K562 (cell line): ENCODE measurements at regions not wholly inside any gene's neighbourhood (a gene's known extent, or its start where the extent isn't known, plus 50 kb on each side); places are given as distances from the start of the nearest gene placed in this dataset.
"Not testable (repeated sequence)": the region's sequence is repeated elsewhere in the genome, so short reads cannot be mapped to it uniquely, and the experiment has no call there.

Experiments used
- ATAC-seq: fragments of 200-7000 bp; cut with Tn5 transposase; 3 replicates; pipeline ENCODE4 v1.9.1; 2020; ENCODE audit warnings: moderate library complexity
- BruUV-seq: library from RNA; stranded (reverse); fragments of 400-500 nt; replicated peaks from 2 replicates; lab custom pipeline; 2021; lab: Mats Ljungman, UMichigan
- CTCF ChIA-PET: fragments of 300-600 bp; formaldehyde crosslinking; extraction: SDS; loops from one replicate; lab custom pipeline; 2021; ENCODE audit warnings: low intra/inter-chr PET ratio; lab: Yijun Ruan, JAX
- POLR2A ChIA-PET: fragments of 300-600, 350-650 bp; sonication (Branson Sonifier 250); formaldehyde crosslinking; extraction: SDS; loops from one replicate; lab custom pipeline; 2021; ENCODE audit warnings: antibody characterized with exemption, inconsistent platforms; lab: Yijun Ruan, JAX
- DNase-seq, 4 experiments: peaks; one replicate each; pipeline versions ENCODE4 v3.0.0 to v3.0.0-alpha.2; 2011 to 2018; ENCODE audit warnings: low spot score in 3 of 4, mixed read lengths in 3 of 4; ENCODE audit errors: extremely low read depth in 1 of 4
- FAIRE-seq: peaks from 2 replicates; lab custom pipeline; 2011; peaks lifted over from hg19 to GRCh38; lab: Jason Lieb, UNC
- H2AFZ ChIP-seq: 2 replicates; pipeline ENCODE4 v1.6.0; 2011; ENCODE audit warnings: low read depth, low read length, control low read depth, inconsistent platforms
- H3K27ac ChIP-seq: fragments of 200-600 bp; 3 replicates; pipeline ENCODE4 v1.8.0; 2011; ENCODE audit warnings: low read depth, mild to moderate bottlenecking, control low read depth, inconsistent platforms, low read length, moderate library complexity, mixed read lengths; ENCODE audit errors: extremely low read depth
- H3K27me3 ChIP-seq, 2 experiments: fragments of 300-600 bp in 1 of 2; 2 replicates in 1 of 2; 3 replicates in 1 of 2; pipeline versions ENCODE4 v1.6.0 to v1.8.0; 2011; ENCODE audit warnings: inconsistent platforms in 2 of 2, low read length in 2 of 2, mild to moderate bottlenecking in 1 of 2, mixed read lengths in 1 of 2, moderate library complexity in 1 of 2; ENCODE audit not compliant: control insufficient read depth in 2 of 2, insufficient read depth in 2 of 2
- H3K36me3 ChIP-seq: fragments of 300-600 bp; 3 replicates; pipeline ENCODE4 v1.8.0; 2011; ENCODE audit warnings: mild to moderate bottlenecking, low read length, inconsistent platforms; ENCODE audit not compliant: control insufficient read depth, insufficient read depth
- H3K4me1 ChIP-seq, 2 experiments: fragments of 200-600 bp in 1 of 2; replicated peaks in 1 of 2; 2 replicates in 1 of 2; 3 replicates in 1 of 2; pipeline versions ENCODE4 v1.5.1 to v1.8.0; 2011; ENCODE audit warnings: inconsistent platforms in 2 of 2, low read length in 2 of 2, mild to moderate bottlenecking in 1 of 2, mixed read lengths in 1 of 2, moderate library complexity in 1 of 2; ENCODE audit not compliant: control insufficient read depth in 2 of 2, insufficient read depth in 2 of 2
- H3K4me2 ChIP-seq: 2 replicates; pipeline ENCODE4 v1.6.1; 2011; ENCODE audit warnings: low read length, control low read depth, inconsistent platforms, mixed read lengths; ENCODE audit not compliant: insufficient read depth
- H3K4me3 ChIP-seq: fragments of 200-600 bp; sonication (generic), shearing (Covaris generic); 2 replicates; pipeline ENCODE4 v1.5.1; 2016; ENCODE audit warnings: control low read depth, inconsistent platforms
- H3K79me2 ChIP-seq: fragments of 200-600 bp; 3 replicates; pipeline ENCODE4 v1.8.0; 2011; ENCODE audit warnings: low read length, inconsistent platforms; ENCODE audit not compliant: control insufficient read depth, insufficient read depth
- H3K9ac ChIP-seq, 2 experiments: 2 replicates each; pipeline versions ENCODE4 v1.6.0 to v1.6.1; 2011; ENCODE audit warnings: low read depth in 2 of 2, low read length in 2 of 2, control low read depth in 1 of 2, inconsistent platforms in 1 of 2, mild to moderate bottlenecking in 1 of 2, mixed read lengths in 1 of 2; ENCODE audit not compliant: insufficient read depth in 1 of 2
- H3K9me1 ChIP-seq: one replicate; pipeline ENCODE4 v1.6.0; 2011; ENCODE audit warnings: inconsistent platforms, mild to moderate bottlenecking, low read length, moderate library complexity; ENCODE audit not compliant: control insufficient read depth, insufficient read depth
- H3K9me3 ChIP-seq: replicated peaks from 2 replicates; pipeline ENCODE4 v1.5.1; 2011; ENCODE audit warnings: low read depth, low read length, inconsistent platforms; ENCODE audit not compliant: control insufficient read depth, insufficient read depth
- H4K20me1 ChIP-seq: replicated peaks from 2 replicates; pipeline ENCODE4 v1.6.1; 2011; ENCODE audit warnings: low read length, inconsistent platforms, mixed read lengths; ENCODE audit not compliant: control insufficient read depth, insufficient read depth
- UBTF ChIP-seq, 2 experiments: IDR thresholded peaks; 2 replicates each; pipeline ENCODE4 v1.6.1; 2012; ENCODE audit warnings: improper control_type of control experiment in 2 of 2, low read depth in 2 of 2, low read length in 2 of 2, borderline replicate concordance in 1 of 2
- ZBED1 ChIP-seq: IDR thresholded peaks from 2 replicates; pipeline ENCODE4 v1.6.1; 2014
- WGBS: fragments of 100-300 bp; shearing (Covaris generic); methylation state at CpG from one replicate; pipeline ENCODE4 v1.1.6; 2016; ENCODE audit warnings: low coverage, mixed read lengths; ENCODE audit not compliant: insufficient coverage; ENCODE audit errors: missing lambda C conversion rate; 5-methylcytosine and 5-hydroxymethylcytosine counted together
- in situ Hi-C: fragments of 300-500 bp; cut with MboI; formaldehyde crosslinking; loops from 4 replicates; pipeline ENCODE4 v1.15.0; 2018; ENCODE audit warnings: inconsistent platforms, mixed read lengths
- intact Hi-C: fragments of 100-400 bp; cut with micrococcal nuclease; formaldehyde crosslinking; loops from 2 replicates; pipeline ENCODE4 v1.14.2; 2022

GRCh38 chr10:121138918-121139317 lies 287.8 kb downstream of the WDR11 start (continued):
- no peak for TF ChIP-seq UBTF (IDR thresholded peaks at IDR 0.05; ENCODE audit: borderline replicate concordance in 1 of 2, low read depth in 2 of 2, low read length in 2 of 2)
- TF ChIP-seq ZBED1: no peak

- 0% methylated on average over 2 of the region's 2 CpGs for WGBS
- in situ Hi-C loops, H3K4me1 ChIP-seq, H3K4me2 ChIP-seq, FAIRE-seq, H2AFZ ChIP-seq, H3K79me2 ChIP-seq, CTCF ChIA-PET, H3K9me1 ChIP-seq, H3K27me3 ChIP-seq, H3K36me3 ChIP-seq, intact Hi-C loops, H3K9ac ChIP-seq, BruUV-seq, H3K27ac ChIP-seq, H3K9me3 ChIP-seq, H3K4me3 ChIP-seq, ATAC-seq, POLR2A ChIA-PET, H4K20me1 ChIP-seq, DNase-seq: not testable (repeated sequence)
These were observed 294.7 kb downstream of the WDR11 start for GRCh38 chr10:121145802-121146395.
